Activated naive CD8-positive, alpha-beta T cell treated with anti-CD3 and anti-CD28 coated beads for 36 hours (primary cell): ENCODE measurements at regions not wholly inside any gene's neighbourhood (a gene's known extent, or its start where the extent isn't known, plus 50 kb on each side); places are given as distances from the start of the nearest gene placed in this dataset.

Experiments used
- DNase-seq: peaks from one replicate; pipeline ENCODE4 v3.0.0; 2021
- H3K27ac Mint-ChIP-seq: one replicate; pipeline ENCODE4 v1.8.0; 2022; ENCODE audit warnings: mild to moderate bottlenecking, moderate library complexity, mixed read lengths
- H3K27me3 Mint-ChIP-seq: one replicate; pipeline ENCODE4 v1.8.0; 2022; ENCODE audit warnings: mild to moderate bottlenecking, mixed read lengths
- H3K36me3 Mint-ChIP-seq: one replicate; pipeline ENCODE4 v1.8.0; 2021; ENCODE audit warnings: mild to moderate bottlenecking, mixed read lengths
- H3K4me1 Mint-ChIP-seq: one replicate; pipeline ENCODE4 v1.8.0; 2021; ENCODE audit warnings: mixed read lengths
- H3K4me3 Mint-ChIP-seq: one replicate; pipeline ENCODE4 v1.8.0; 2022; ENCODE audit warnings: mild to moderate bottlenecking, moderate library complexity, mixed read lengths
- H3K9me3 Mint-ChIP-seq: one replicate; pipeline ENCODE4 v1.8.0; 2022; ENCODE audit warnings: mixed read lengths

DNA sequence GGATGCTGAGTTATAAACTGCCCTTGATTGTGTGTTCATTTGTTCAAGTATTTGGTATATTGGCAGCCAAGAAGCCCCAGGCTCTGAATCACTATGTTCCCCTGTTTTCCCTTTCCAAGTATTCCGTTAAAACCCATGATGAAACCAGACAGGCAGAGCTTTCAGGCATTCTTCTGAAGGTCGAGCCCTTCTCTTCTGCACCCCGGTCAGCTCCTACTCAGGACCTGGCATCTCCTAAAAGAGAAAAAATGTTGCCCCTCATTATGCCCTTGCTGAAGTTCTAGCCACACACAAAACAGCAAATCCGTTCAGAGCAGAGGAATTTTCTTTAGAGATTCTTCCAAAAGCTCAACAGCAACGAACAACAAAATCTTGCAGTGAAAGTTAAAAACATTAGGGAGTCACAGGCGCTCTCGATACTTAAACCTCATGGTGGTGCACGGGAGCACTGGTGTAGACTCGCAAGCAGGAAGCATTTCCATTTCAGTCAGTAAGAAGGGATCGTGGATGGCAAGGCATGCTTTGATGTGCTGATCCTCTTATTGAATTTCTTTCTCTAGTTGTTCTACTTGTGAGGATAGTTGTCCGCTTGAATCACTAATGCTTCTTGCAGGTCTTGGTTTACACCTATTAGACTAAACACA lies 264.9 kb downstream of the SKIDA1 start:
- H3K9me3 Mint-ChIP-seq, result no peaks in the 10 kb centered on the region
- no peak overlapping the region for H3K4me3 Mint-ChIP-seq
- H3K27ac Mint-ChIP-seq, result no peak overlapping the region

GRCh38 chr10:21260066-21260465 lies 265.4 kb downstream of the SKIDA1 start:
- H3K36me3 Mint-ChIP-seq, result no peaks in the 10 kb centered on the region
- no peaks in the 10 kb centered on the region for H3K27me3 Mint-ChIP-seq
- H3K9me3 Mint-ChIP-seq, result no peaks in the 10 kb centered on the region
- H3K4me1 Mint-ChIP-seq, result no peaks in the 10 kb centered on the region
- H3K27ac Mint-ChIP-seq, result no peak overlapping the region
- DNase-seq, result no peak
- no peak overlapping the region for H3K4me3 Mint-ChIP-seq

More for the DNA sequence above, 264.9 kb downstream of the SKIDA1 start:
- Mint-ChIP-seq H3K36me3 (no peaks in the 10 kb centered on the region), H3K27me3 (no peaks in the 10 kb centered on the region), H3K4me1 (no peaks in the 10 kb centered on the region)
- no peak for DNase-seq

DNA sequence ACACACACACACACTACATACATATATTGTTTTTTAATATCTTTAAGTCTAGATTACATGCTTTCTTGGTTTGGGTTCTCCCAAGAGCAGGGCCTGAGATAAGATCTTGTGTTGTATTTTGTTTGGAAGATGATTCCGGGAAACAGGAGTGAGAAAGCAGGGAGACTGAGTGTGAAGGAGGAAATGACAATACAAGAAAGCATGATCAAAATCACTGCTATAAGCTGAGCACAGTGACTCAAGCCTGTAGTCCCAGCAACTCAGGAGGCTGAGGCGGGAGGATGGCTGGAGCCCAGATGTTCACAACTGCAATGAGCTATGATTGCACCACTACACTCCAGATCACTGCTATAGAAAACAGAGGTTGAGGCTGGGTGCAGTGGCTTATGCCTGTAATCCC lies 267.6 kb downstream of the SKIDA1 start:
- DNase-seq, result no peak
- Mint-ChIP-seq H3K27ac (no peak overlapping the region), H3K27me3 (no peaks in the 10 kb centered on the region), H3K4me3 (no peak overlapping the region), H3K4me1 (no peaks in the 10 kb centered on the region), H3K36me3 (no peaks in the 10 kb centered on the region), H3K9me3 (no peaks in the 10 kb centered on the region)

DNA sequence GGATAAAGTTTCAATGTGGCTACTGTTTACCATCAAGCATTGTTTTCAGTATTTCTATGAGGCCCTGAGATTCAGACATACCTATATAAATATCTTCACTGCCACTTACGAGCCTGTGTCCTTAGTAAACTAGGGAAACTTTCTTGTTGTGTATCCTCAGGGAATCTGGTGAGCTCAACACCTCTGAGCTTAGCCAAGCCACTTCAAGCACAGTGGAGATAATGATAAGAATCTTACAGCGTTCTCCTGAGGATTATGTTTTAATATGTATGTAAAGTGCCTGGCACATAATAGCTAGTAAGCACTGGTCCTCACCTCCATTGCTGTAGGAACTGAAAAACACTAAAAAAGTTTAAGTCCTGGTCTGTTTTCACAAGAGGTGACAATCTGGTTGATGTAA lies 268.3 kb downstream of the SKIDA1 start:
- Mint-ChIP-seq H3K36me3 (no peaks in the 10 kb centered on the region), H3K4me1 (no peaks in the 10 kb centered on the region), H3K27ac (no peak overlapping the region), H3K27me3 (no peaks in the 10 kb centered on the region), H3K4me3 (no peak overlapping the region), H3K9me3 (no peaks in the 10 kb centered on the region)
- no peak for DNase-seq

- Mint-ChIP-seq H3K4me1 (no peaks in the 10 kb centered on the region), H3K27ac (no peak overlapping the region), H3K4me3 (no peak overlapping the region), H3K9me3 (peaks cover 2% of the 10 kb centered on the region), H3K36me3 (no peaks in the 10 kb centered on the region), H3K27me3 (peaks cover 13% of the 10 kb centered on the region)
- no peak for DNase-seq
Measured at GRCh38 chr10:21249435-21249834, 276.0 kb downstream of the SKIDA1 start.

DNA sequence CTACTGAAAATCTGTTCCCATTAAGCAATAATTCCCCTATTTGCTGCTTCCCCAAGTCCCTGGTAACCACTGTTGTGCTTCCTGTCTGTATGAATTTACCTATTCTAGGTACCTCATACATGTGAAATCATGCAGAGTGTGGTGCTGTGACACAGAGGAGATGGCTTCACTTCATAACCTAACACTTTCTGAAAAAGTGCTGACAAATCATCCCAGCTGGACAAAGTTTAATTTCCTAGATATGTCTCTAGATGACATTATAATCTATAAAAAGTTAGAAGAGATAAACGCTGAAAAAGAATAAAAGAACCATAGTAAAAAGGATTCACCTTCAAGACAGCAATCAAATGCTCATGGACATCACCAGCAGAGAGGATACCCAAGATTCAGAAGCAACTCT lies 277.9 kb downstream of the SKIDA1 start:
- H3K4me1 Mint-ChIP-seq, result no peaks in the 10 kb centered on the region
- H3K9me3 Mint-ChIP-seq, result peaks cover 2% of the 10 kb centered on the region
- no peak overlapping the region for H3K27ac Mint-ChIP-seq
- H3K27me3 Mint-ChIP-seq, result peaks cover 13% of the 10 kb centered on the region
- no peaks in the 10 kb centered on the region for H3K36me3 Mint-ChIP-seq
- H3K4me3 Mint-ChIP-seq, result no peak overlapping the region
- no peak for DNase-seq

DNA sequence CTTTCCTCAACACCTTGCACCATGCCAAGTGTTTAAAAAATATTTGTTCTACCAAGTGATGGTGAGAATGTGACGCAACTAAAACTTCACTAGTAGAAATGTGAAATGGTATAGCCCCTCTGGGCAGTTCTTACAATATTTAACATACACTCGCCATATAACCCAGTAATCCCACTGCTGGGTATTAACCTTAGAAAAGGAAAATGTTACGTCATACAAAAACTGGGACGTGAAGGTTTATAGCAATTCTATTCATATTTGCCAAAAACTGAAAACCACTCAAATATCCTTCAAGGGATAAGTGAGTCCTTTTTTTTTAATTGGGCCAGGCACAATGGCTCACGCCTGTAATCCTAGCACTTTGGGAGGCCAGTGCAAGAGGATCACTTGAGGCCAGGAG lies 279.3 kb downstream of the SKIDA1 start:
- H3K36me3 Mint-ChIP-seq, result no peaks in the 10 kb centered on the region
- no peak overlapping the region for H3K27ac Mint-ChIP-seq
- peaks cover 4% of the 10 kb centered on the region for H3K27me3 Mint-ChIP-seq
- DNase-seq, result no peak
- no peaks in the 10 kb centered on the region for H3K4me1 Mint-ChIP-seq
- no peak overlapping the region for H3K4me3 Mint-ChIP-seq
- H3K9me3 Mint-ChIP-seq, result peaks cover 2% of the 10 kb centered on the region

GRCh38 chr10:21243748-21244257 lies 281.7 kb downstream of the SKIDA1 start:
- Mint-ChIP-seq H3K9me3 (peaks cover 2% of the 10 kb centered on the region), H3K27me3 (peaks cover 4% of the 10 kb centered on the region), H3K4me1 (no peaks in the 10 kb centered on the region), H3K36me3 (no peaks in the 10 kb centered on the region), H3K4me3 (no peak overlapping the region), H3K27ac (no peak overlapping the region)
- DNase-seq, result no peak

GRCh38 chr10:21242915-21243314 lies 282.6 kb downstream of the SKIDA1 start:
- no peak for DNase-seq

DNA sequence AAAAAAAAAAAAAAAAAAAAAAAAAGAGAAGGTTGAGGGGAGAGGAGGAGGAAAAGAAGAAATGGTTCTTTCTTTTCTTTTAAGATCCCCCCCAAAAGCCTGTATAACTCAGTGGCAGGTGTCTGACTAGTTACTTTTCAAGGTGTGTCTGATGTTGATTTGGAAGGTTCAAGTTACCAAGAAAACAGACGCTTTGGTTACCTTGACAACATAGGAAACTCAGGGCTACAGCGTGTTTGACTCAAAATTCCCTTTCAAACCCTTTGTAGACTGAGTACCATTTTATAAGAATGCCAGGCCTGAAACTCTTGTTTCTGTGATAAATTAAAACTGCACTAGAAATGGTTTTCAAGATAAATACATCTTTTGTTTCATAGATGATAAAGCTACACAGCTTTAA lies 286.8 kb downstream of the SKIDA1 start:
- Mint-ChIP-seq H3K9me3 (no peaks in the 10 kb centered on the region), H3K27me3 (no peaks in the 10 kb centered on the region), H3K4me3 (no peak overlapping the region), H3K27ac (no peak overlapping the region), H3K36me3 (no peaks in the 10 kb centered on the region), H3K4me1 (no peaks in the 10 kb centered on the region)
- DNase-seq, result no peak

More at GRCh38 chr10:21242915-21243314, 282.6 kb downstream of the SKIDA1 start:
- H3K9me3 Mint-ChIP-seq, result peaks cover 2% of the 10 kb centered on the region
- H3K27ac Mint-ChIP-seq, result no peak overlapping the region
- H3K4me1 Mint-ChIP-seq, result no peaks in the 10 kb centered on the region
- H3K27me3 Mint-ChIP-seq, result peaks cover 4% of the 10 kb centered on the region
- H3K36me3 Mint-ChIP-seq, result no peaks in the 10 kb centered on the region
- H3K4me3 Mint-ChIP-seq, result no peak overlapping the region

DNA sequence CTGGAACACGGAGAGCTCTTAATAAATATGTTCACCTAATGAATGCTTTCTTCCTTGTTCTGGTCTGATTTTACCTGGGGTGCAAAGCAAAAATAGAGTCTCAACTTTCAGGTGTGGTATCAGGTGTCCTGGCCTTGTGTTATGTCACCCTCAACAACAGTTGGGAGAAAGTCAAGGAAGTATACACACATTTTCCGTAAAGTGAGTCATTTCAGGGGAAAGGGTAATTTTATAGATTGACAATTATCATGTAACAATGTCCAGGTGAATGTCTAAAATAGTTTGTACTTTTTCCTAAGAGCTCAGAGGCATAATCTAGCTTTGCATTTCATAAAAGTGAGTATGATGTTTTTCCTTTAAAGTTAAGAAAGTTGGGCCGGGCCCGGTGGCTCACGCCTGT lies 287.4 kb downstream of the SKIDA1 start:
- Mint-ChIP-seq H3K4me3 (no peak overlapping the region), H3K27ac (no peak overlapping the region), H3K9me3 (no peaks in the 10 kb centered on the region), H3K36me3 (no peaks in the 10 kb centered on the region), H3K4me1 (no peaks in the 10 kb centered on the region), H3K27me3 (no peaks in the 10 kb centered on the region)
- no peak for DNase-seq

DNA sequence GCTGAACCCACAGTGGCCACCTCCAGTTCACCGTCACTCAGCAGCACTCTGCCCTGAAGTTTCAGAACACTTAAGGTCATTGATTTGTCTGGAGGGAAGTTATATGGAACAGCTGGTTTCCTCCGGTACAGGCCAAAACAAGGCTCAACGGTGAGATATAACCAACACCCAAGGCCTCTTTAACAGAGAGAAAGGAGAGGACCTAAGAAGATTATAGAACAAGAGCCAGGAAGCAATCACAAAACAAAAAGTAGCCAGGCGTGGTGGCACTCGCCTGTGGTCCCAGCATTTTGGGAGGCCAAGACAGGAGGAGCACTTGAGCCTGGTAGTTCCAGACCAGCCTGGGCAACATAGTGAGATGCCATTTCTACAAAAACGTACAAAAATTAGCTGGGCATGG lies 290.7 kb downstream of the SKIDA1 start:
- no peak overlapping the region for H3K4me3 Mint-ChIP-seq
- H3K27me3 Mint-ChIP-seq, result peaks cover 15% of the 10 kb centered on the region
- H3K9me3 Mint-ChIP-seq, result peaks cover 3% of the 10 kb centered on the region
- DNase-seq, result no peak
- H3K4me1 Mint-ChIP-seq, result no peaks in the 10 kb centered on the region
- H3K36me3 Mint-ChIP-seq, result peaks cover 4% of the 10 kb centered on the region
- H3K27ac Mint-ChIP-seq, result no peak overlapping the region

DNA sequence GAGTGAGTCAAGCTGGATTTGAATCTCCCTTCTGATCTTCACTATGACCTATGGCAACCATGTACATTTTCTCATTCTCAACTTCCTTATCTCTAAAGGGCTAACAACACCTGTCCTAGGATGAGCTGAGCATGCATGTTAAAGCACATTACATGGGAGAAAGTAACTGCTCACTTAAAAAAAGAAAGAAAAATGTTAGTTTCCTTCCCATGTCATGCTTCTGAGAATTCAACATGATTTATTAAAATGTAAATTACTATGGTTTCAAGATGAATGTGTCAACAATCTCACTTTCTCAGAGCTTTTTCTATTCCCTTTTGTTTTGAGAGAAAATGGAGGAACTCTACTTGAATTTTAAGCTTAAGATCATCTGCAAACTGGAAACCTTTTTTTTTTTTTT lies 295.3 kb downstream of the SKIDA1 start:
- Mint-ChIP-seq H3K36me3 (peaks cover 4% of the 10 kb centered on the region), H3K9me3 (peaks cover 3% of the 10 kb centered on the region), H3K4me3 (no peak overlapping the region), H3K27me3 (peaks cover 15% of the 10 kb centered on the region), H3K4me1 (no peaks in the 10 kb centered on the region), H3K27ac (no peak overlapping the region)
- no peak for DNase-seq

- no peaks in the 10 kb centered on the region for H3K4me1 Mint-ChIP-seq
- H3K36me3 Mint-ChIP-seq, result no peaks in the 10 kb centered on the region
- no peak for DNase-seq
- no peak overlapping the region for H3K27ac Mint-ChIP-seq
- H3K9me3 Mint-ChIP-seq, result no peaks in the 10 kb centered on the region
- no peaks in the 10 kb centered on the region for H3K27me3 Mint-ChIP-seq
- no peak overlapping the region for H3K4me3 Mint-ChIP-seq
Measured at GRCh38 chr10:21217748-21218367, 307.6 kb downstream of the SKIDA1 start.

- Mint-ChIP-seq H3K4me1 (no peaks in the 10 kb centered on the region), H3K36me3 (no peaks in the 10 kb centered on the region), H3K27ac (no peak overlapping the region), H3K4me3 (no peak overlapping the region), H3K9me3 (no peaks in the 10 kb centered on the region), H3K27me3 (no peaks in the 10 kb centered on the region)
- no peak for DNase-seq
Measured at GRCh38 chr10:21217107-21217506, 308.4 kb downstream of the SKIDA1 start.

DNA sequence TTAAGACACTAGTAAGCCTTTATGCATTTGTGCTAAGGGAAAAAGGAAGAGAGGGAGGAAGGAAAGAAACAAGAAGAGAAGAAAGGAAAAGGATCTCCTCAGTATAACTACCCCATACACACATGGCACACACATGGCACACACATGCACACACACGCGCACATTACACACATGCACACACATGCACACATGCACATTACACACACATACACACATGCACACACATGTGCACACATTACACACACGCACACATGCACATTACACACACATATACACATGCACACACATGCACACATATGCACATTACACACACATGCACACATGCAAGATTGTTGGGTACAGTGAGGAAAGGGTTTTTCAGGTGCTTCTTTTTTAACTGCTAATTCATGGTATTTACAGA lies 311.2 kb downstream of the SKIDA1 start:
- Mint-ChIP-seq H3K4me1 (no peaks in the 10 kb centered on the region), H3K9me3 (no peaks in the 10 kb centered on the region), H3K36me3 (no peaks in the 10 kb centered on the region), H3K27me3 (peaks cover 10% of the 10 kb centered on the region), H3K4me3 (no peak overlapping the region), H3K27ac (no peak overlapping the region)
- no peak for DNase-seq
